H1 (cell line): ENCODE measurements at regions not wholly inside any gene's neighbourhood (a gene's known extent, or its start where the extent isn't known, plus 50 kb on each side); places are given as distances from the start of the nearest gene placed in this dataset.

Source experiments
- CBX5 ChIP-seq: fragments of 300-800, 300-1000 bp; sonication (generic); IDR thresholded peaks from 2 replicates; pipeline ENCODE4 v1.7.1; 2016; ENCODE audit warnings: antibody characterized with exemption, low read length, low read depth
- KDM1A ChIP-seq: fragments of 200-600, 300-600 bp; sonication (generic); IDR thresholded peaks from 2 replicates; pipeline ENCODE4 v1.7.1; 2016; ENCODE audit warnings: mild to moderate bottlenecking, low read length, borderline replicate concordance

DNA sequence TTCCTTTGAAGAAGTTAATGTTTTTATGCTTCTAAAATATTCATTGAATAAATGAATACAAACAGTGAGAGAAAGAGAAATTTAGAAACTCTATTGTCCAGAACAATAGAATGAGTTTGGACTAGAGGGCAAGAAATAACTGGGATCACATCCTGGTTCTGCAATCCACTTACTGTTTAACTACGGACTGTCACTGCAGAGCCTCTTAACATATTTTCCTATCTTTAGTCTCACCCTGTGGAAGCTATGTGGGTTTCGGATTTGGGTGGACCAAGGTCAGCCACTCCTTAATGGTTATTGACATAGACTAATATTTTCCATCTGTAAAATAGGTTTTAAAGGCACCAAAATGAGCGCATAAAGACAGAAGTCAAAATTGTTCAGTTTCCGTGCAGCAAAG is 116.6 kb downstream of the UBE2U start (continued):
- TF ChIP-seq KDM1A (no peak), CBX5 (no peak)
